ENCODE measurements at regions not wholly inside any gene's neighbourhood (a gene's known extent, or its start where the extent isn't known, plus 50 kb on each side); places are given as distances from the start of the nearest gene placed in this dataset.

- Histone ChIP-seq H3K27me3 (ENCODE audit: insufficient read depth, low read length) (no peaks in the 10 kb centered on the region), H3K36me3 (ENCODE audit: insufficient read depth, low read length) (no peaks in the 10 kb centered on the region), H3K9me3 (ENCODE audit: low read depth, low read length) (peaks cover 3% of the 10 kb centered on the region), H3K4me3 (ENCODE audit: insufficient read depth, low read length) (no peak overlapping the region), H3K27ac (ENCODE audit: low read depth, low read length) (no peak overlapping the region), H3K4me1 (ENCODE audit: insufficient read depth, low read length) (no peaks in the 10 kb centered on the region), H3K79me2 (ENCODE audit: insufficient read depth, low read length) (no peaks in the 10 kb centered on the region), H3K4me2 (ENCODE audit: insufficient read depth, low read length) (no peak overlapping the region), H4K20me1 (ENCODE audit: insufficient read depth, low read length) (no peaks in the 10 kb centered on the region), H2AFZ (ENCODE audit: low read length) (no peak overlapping the region)
- TF ChIP-seq CTCF (IDR thresholded peaks at IDR 0.05; ENCODE audit: extremely low read depth, low read depth, low read length): no peak
- DNase-seq (ENCODE audit: insufficient read length, low spot score, missing footprints): no peak
Observed at GRCh38 chr18:72948439-72948838, 80.7 kb upstream of the NETO1 start.

GRCh38 chr18:72942766-72943165, 75.0 kb upstream of the NETO1 start:
- Histone ChIP-seq H3K4me3 (ENCODE audit: insufficient read depth, low read length) (no peak overlapping the region), H4K20me1 (ENCODE audit: insufficient read depth, low read length) (no peaks in the 10 kb centered on the region), H3K4me1 (ENCODE audit: insufficient read depth, low read length) (no peaks in the 10 kb centered on the region), H3K27me3 (ENCODE audit: insufficient read depth, low read length) (no peaks in the 10 kb centered on the region), H3K36me3 (ENCODE audit: insufficient read depth, low read length) (no peaks in the 10 kb centered on the region), H2AFZ (ENCODE audit: low read length) (no peak overlapping the region), H3K27ac (ENCODE audit: low read depth, low read length) (no peak overlapping the region), H3K79me2 (ENCODE audit: insufficient read depth, low read length) (no peaks in the 10 kb centered on the region), H3K4me2 (ENCODE audit: insufficient read depth, low read length) (no peak overlapping the region), H3K9me3 (ENCODE audit: low read depth, low read length) (no peaks in the 10 kb centered on the region)
- no peak for DNase-seq (ENCODE audit: insufficient read length, low spot score, missing footprints)
- TF ChIP-seq CTCF (IDR thresholded peaks at IDR 0.05; ENCODE audit: extremely low read depth, low read depth, low read length): no peak

- no peak for TF ChIP-seq CTCF (IDR thresholded peaks at IDR 0.05; ENCODE audit: extremely low read depth, low read depth, low read length)
- H3K27ac ChIP-seq (ENCODE audit: low read depth, low read length): no peak overlapping the region
- no peak for DNase-seq (ENCODE audit: insufficient read length, low spot score, missing footprints)
- no peaks in the 10 kb centered on the region for H3K79me2 ChIP-seq (ENCODE audit: insufficient read depth, low read length)
- H3K4me3 ChIP-seq (ENCODE audit: insufficient read depth, low read length): no peak overlapping the region
- H2AFZ ChIP-seq (ENCODE audit: low read length): no peak overlapping the region
- no peak overlapping the region for H3K4me2 ChIP-seq (ENCODE audit: insufficient read depth, low read length)
- H3K27me3 ChIP-seq (ENCODE audit: insufficient read depth, low read length): no peaks in the 10 kb centered on the region
- no peaks in the 10 kb centered on the region for H3K9me3 ChIP-seq (ENCODE audit: low read depth, low read length)
- no peaks in the 10 kb centered on the region for H4K20me1 ChIP-seq (ENCODE audit: insufficient read depth, low read length)
- H3K4me1 ChIP-seq (ENCODE audit: insufficient read depth, low read length): no peaks in the 10 kb centered on the region
- no peaks in the 10 kb centered on the region for H3K36me3 ChIP-seq (ENCODE audit: insufficient read depth, low read length)
Observed at GRCh38 chr18:72940986-72941385, 73.2 kb upstream of the NETO1 start.

- Histone ChIP-seq H3K4me2 (ENCODE audit: insufficient read depth, low read length) (no peak overlapping the region), H3K79me2 (ENCODE audit: insufficient read depth, low read length) (no peaks in the 10 kb centered on the region), H4K20me1 (ENCODE audit: insufficient read depth, low read length) (no peaks in the 10 kb centered on the region), H3K4me1 (ENCODE audit: insufficient read depth, low read length) (no peaks in the 10 kb centered on the region), H3K36me3 (ENCODE audit: insufficient read depth, low read length) (no peaks in the 10 kb centered on the region), H3K9me3 (ENCODE audit: low read depth, low read length) (no peaks in the 10 kb centered on the region), H3K27me3 (ENCODE audit: insufficient read depth, low read length) (no peaks in the 10 kb centered on the region), H2AFZ (ENCODE audit: low read length) (no peak overlapping the region), H3K4me3 (ENCODE audit: insufficient read depth, low read length) (no peak overlapping the region), H3K27ac (ENCODE audit: low read depth, low read length) (no peak overlapping the region)
- DNase-seq (ENCODE audit: insufficient read length, low spot score, missing footprints): no peak
- no peak for TF ChIP-seq CTCF (IDR thresholded peaks at IDR 0.05; ENCODE audit: extremely low read depth, low read depth, low read length)
Observed at GRCh38 chr18:72940509-72940908, 72.7 kb upstream of the NETO1 start.

All from osteoblast (primary cell).